Thyroid gland (tissue), 1 donor: ENCODE measurements at regions not wholly inside any gene's neighbourhood (a gene's known extent, or its start where the extent isn't known, plus 50 kb on each side); places are given as distances from the start of the nearest gene placed in this dataset. TPM values are rescaled to one million over a fixed set of nuclear protein-coding genes. Genes with fewer than 3 reads are reported as not detected.

Experiments used
- small RNA-seq: library from RNA; depleted of rRNA; stranded (forward); fragments of <200 nt; gene quantifications from one replicate; pipeline ENCODE3, GENCODE V24; 2016

Small RNA genes in the stretch of these regions (small RNA-seq; reads per million reads assigned to genes)
- gene AP003385.4: not detected
- gene AP003716.2: not detected
- gene RNU6-46P: not detected
